ENCODE measurements at regions not wholly inside any gene's neighbourhood (a gene's known extent, or its start where the extent isn't known, plus 50 kb on each side); places are given as distances from the start of the nearest gene placed in this dataset.

DNA sequence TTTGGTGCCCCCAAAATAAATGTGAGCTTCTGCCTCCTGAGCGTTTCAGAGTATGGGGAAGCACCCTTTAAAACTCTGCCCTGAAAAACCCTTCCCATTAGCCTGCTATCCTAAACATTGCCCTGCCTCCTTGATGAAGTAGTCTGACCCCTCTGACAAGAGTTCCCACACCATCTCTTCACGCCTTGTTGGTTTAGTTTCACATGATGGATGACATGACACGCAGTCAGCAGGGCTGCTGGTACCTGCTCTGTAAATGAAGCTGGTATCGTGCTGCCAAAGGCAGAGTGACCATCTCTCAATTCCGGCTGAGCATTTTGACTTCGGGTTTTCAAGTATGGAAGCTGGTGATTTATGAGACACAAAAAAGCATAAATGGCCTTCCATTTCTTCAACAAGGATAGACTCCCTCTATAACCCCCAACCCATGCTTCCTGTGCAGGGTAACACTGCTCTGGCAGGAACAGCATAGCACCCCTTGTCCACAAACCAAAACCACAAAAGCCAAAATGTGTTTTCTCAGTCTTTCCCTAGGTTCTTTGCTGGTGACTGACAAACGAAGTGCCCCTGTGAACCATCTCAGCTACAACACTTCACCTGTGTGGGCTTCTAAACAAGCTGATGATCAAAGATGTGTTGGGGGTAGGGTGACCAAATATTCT is 444.6 kb downstream of the NUF2 start:
- Histone ChIP-seq H3K27me3 (no peaks in the 10 kb centered on the region), H3K9me3 (no peaks in the 10 kb centered on the region), H3K4me3 (no peak overlapping the region), H3K27ac (no peak overlapping the region), H3K36me3 (no peaks in the 10 kb centered on the region), H3K4me1 (no peaks in the 10 kb centered on the region)
- no peak for DNase-seq
- TF ChIP-seq, protein P1, sequence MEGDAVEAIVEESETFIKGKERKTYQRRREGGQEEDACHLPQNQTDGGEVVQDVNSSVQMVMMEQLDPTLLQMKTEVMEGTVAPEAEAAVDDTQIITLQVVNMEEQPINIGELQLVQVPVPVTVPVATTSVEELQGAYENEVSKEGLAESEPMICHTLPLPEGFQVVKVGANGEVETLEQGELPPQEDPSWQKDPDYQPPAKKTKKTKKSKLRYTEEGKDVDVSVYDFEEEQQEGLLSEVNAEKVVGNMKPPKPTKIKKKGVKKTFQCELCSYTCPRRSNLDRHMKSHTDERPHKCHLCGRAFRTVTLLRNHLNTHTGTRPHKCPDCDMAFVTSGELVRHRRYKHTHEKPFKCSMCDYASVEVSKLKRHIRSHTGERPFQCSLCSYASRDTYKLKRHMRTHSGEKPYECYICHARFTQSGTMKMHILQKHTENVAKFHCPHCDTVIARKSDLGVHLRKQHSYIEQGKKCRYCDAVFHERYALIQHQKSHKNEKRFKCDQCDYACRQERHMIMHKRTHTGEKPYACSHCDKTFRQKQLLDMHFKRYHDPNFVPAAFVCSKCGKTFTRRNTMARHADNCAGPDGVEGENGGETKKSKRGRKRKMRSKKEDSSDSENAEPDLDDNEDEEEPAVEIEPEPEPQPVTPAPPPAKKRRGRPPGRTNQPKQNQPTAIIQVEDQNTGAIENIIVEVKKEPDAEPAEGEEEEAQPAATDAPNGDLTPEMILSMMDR (IDR thresholded peaks at IDR 0.05): no peak
- no peak for TF ChIP-seq POLR2A (IDR thresholded peaks at IDR 0.05)

DNA sequence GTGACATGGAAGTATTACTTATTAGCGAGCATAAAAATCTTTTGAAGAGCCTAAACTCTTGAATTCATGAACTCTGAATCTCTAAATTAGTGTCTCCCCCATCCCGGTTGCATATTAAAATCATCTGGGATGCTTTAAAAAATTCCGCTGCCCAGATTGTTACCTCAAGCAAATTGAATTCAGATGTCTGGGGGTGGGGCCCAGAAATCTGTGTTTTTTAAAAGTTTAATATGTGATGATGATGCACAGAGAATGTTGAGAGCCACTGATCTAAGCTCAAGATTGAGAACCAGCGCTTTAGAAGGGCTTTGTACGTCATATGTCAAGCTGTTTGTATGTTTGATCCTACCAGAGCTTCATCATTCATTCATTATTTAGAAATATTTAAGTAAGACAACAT is 446.8 kb downstream of the NUF2 start:
- DNase-seq: no peak
- no peaks in the 10 kb centered on the region for H3K36me3 ChIP-seq
- no peak overlapping the region for H3K27ac ChIP-seq
- no peaks in the 10 kb centered on the region for H3K9me3 ChIP-seq
- H3K4me3 ChIP-seq: no peak overlapping the region
- no peaks in the 10 kb centered on the region for H3K27me3 ChIP-seq
- no peaks in the 10 kb centered on the region for H3K4me1 ChIP-seq
- TF ChIP-seq, protein P1 (IDR thresholded peaks at IDR 0.05): no peak
- TF ChIP-seq POLR2A (IDR thresholded peaks at IDR 0.05): no peak

DNA sequence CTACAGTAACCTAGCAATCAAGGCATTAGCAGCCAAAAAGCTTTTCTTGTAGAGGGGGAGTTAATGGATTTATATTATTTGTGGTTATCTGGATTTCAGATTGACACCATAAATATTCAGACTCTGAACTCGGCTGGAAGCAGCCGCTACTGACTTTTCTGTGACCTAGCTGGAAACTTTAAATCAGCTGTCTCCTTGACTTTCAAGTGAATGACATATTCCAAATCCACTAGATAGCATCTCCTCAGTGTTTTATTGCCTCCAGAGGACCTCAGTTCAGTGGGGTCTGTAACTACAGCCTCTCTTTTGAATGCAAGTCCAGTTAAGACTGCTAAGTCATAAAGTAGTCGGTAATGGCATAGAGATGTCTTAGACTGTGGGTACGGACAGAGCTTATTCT is 448.5 kb downstream of the NUF2 start:
- H3K4me3 ChIP-seq: no peak overlapping the region
- H3K27ac ChIP-seq: no peak overlapping the region
- H3K4me1 ChIP-seq: no peaks in the 10 kb centered on the region
- H3K9me3 ChIP-seq: no peaks in the 10 kb centered on the region
- no peak for DNase-seq
- H3K36me3 ChIP-seq: no peaks in the 10 kb centered on the region
- H3K27me3 ChIP-seq: no peaks in the 10 kb centered on the region
- no peak for TF ChIP-seq POLR2A (IDR thresholded peaks at IDR 0.05)
- TF ChIP-seq, protein P1 (IDR thresholded peaks at IDR 0.05): no peak

DNA sequence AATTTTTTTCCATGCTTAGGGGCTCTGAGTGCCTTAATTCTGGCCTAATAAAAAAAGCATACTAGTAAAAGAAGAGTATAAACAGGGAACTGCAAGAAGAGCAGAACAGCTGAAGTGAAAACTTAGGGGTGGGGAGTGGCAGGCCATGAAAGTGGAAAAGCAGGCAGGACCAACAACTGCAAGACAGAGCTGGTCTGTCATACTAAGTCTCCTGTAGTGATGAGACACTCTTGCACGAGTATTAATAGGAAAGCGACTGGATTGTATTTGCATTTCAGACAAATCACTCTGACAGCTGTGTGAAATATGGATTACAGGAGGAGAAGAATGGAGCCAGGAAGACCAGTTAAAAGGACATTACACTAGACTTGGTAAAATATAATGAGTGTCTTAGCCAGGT is 449.9 kb downstream of the NUF2 start:
- no peak for DNase-seq
- TF ChIP-seq POLR2A (IDR thresholded peaks at IDR 0.05): no peak
- TF ChIP-seq, protein P1 (IDR thresholded peaks at IDR 0.05): no peak

DNA sequence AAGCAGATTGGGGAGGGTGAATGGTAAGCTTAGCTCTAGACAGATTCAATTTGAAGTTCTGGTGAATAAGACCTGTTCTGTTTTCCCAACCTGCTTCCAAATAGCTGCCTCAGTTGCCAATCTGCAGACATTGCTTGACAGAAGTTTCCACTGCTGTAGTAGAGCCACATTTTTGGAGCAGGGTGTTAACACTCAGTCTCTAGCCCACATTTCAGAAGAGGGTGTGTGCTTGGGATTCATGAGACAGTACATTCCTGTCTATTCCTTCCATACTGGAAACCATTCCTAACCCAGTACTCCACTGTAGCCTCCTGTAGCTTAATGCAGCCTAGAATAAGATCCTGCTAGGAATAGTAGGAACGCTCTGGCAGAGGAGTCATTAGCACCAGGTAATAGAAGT is 450.5 kb downstream of the NUF2 start:
- no peak for TF ChIP-seq POLR2A (IDR thresholded peaks at IDR 0.05)
- Histone ChIP-seq H3K9me3 (no peaks in the 10 kb centered on the region), H3K27me3 (no peaks in the 10 kb centered on the region), H3K4me1 (no peaks in the 10 kb centered on the region), H3K36me3 (no peaks in the 10 kb centered on the region), H3K27ac (no peak overlapping the region), H3K4me3 (no peak overlapping the region)
- DNase-seq: no peak

More for the DNA sequence above, 449.9 kb downstream of the NUF2 start:
- Histone ChIP-seq H3K4me3 (no peak overlapping the region), H3K27me3 (no peaks in the 10 kb centered on the region), H3K27ac (no peak overlapping the region), H3K36me3 (no peaks in the 10 kb centered on the region), H3K4me1 (no peaks in the 10 kb centered on the region), H3K9me3 (no peaks in the 10 kb centered on the region)

DNA sequence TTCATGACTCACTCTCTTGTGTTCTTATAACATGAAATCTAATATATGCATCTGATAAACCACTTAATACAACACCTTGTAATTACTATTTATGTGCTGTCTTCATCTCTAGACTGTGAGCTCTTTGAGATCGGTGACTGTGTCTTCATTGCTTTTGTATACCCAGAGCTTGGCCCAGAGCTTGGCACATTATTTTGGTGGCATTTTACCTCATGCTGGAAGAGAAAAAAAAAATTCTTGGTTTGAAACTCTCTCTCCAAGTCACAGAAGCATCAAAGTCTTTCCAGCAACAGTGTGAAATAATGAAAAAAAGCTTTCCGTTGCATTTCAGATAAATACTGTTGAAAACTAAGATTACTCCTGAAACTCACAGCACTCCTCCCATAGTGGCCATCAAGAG is 451.6 kb downstream of the NUF2 start:
- Histone ChIP-seq H3K4me1 (no peaks in the 10 kb centered on the region), H3K9me3 (no peaks in the 10 kb centered on the region), H3K4me3 (no peak overlapping the region), H3K27me3 (no peaks in the 10 kb centered on the region), H3K27ac (no peak overlapping the region), H3K36me3 (no peaks in the 10 kb centered on the region)
- TF ChIP-seq, protein P1 (IDR thresholded peaks at IDR 0.05): no peak
- TF ChIP-seq POLR2A (IDR thresholded peaks at IDR 0.05): no peak
- no peak for DNase-seq

All from Peyer's patch (tissue), 4 donors.